T-helper 1 cell treated with Interleukin-12 subunit alpha and Interleukin-12 subunit beta and Interleukin-4 antibody, amounts not matched to agents 30 μg/mL and 1 μg/mL, for 36 hours (primary cell): ENCODE measurements at regions not wholly inside any gene's neighbourhood (a gene's known extent, or its start where the extent isn't known, plus 50 kb on each side); places are given as distances from the start of the nearest gene placed in this dataset.
"Not testable (repeated sequence)": the region's sequence is repeated elsewhere in the genome, so short reads cannot be mapped to it uniquely, and the experiment has no call there.

Experiments
- H3K27ac Mint-ChIP-seq: one replicate; pipeline ENCODE4 v1.8.0; 2021; ENCODE audit warnings: mild to moderate bottlenecking, mixed read lengths
- H3K27me3 Mint-ChIP-seq: one replicate; pipeline ENCODE4 v1.8.0; 2021; ENCODE audit warnings: low read depth, mixed read lengths
- H3K36me3 Mint-ChIP-seq: one replicate; pipeline ENCODE4 v1.8.0; 2021; ENCODE audit warnings: low read depth, mixed read lengths
- H3K4me1 Mint-ChIP-seq: one replicate; pipeline ENCODE4 v1.8.0; 2021; ENCODE audit warnings: low read depth, mixed read lengths
- H3K4me3 Mint-ChIP-seq: one replicate; pipeline ENCODE4 v1.8.0; 2021; ENCODE audit warnings: mild to moderate bottlenecking, moderate library complexity, mixed read lengths
- H3K9me3 Mint-ChIP-seq: one replicate; pipeline ENCODE4 v1.8.0; 2021; ENCODE audit warnings: mixed read lengths

DNA sequence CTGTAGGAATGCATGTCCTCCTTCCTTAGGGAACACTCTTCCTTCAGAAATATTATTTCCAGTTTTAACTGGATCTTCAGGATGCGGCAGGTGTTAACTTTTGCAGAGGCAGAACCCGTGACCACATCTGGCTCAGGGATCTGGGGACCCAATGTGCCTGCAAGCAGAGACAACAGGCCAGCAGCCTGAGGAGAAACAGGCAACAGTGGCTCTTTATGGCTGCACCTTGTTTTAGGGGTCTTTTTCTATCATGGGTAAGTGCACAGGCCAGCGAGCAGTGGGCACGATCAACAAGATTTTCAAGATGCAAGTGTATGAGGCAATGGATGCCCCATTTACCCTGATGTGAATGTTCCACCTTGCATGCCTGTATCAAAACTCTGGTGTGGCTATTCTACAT lies 497.5 kb upstream of the KLF6 start:
- H3K4me3 Mint-ChIP-seq = no peak overlapping the region
- H3K27me3 Mint-ChIP-seq = peaks cover 5% of the 10 kb centered on the region
- peaks cover 1% of the 10 kb centered on the region for H3K4me1 Mint-ChIP-seq
- no peak overlapping the region for H3K27ac Mint-ChIP-seq
- H3K9me3 Mint-ChIP-seq = no peaks in the 10 kb centered on the region
- H3K36me3 Mint-ChIP-seq = no peaks in the 10 kb centered on the region

DNA sequence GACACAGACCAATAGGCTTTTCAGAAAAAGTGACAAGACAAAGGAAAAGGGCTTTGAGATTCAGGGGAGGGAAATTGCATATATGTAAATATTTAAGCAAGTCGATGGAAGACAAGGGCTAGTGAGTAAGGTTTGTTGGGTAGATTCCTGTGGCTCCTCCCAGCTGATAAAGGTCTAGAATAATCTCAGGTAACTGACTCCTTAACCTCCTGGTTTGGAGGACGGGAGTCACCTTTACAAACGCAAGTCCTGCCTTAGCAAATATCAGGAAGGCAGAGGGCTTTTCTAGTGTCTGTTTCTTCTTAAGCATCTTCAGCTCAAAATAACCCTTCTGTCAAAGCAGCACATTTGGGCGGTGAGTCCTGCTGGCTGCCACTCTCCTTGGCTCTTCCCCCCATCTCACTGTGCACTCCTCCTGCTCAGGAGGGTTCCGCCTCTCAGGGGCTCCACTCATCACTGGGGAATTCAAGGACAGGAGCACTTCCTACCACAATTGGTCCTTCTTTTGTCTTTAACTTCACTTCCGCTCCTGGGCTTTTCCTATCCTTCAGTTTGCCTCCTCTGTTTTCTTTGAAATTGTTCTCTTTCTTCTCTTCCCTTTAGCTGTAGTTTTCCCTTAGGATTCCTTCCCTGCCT lies 496.3 kb upstream of the KLF6 start:
- H3K9me3 Mint-ChIP-seq = no peaks in the 10 kb centered on the region
- H3K4me3 Mint-ChIP-seq = no peak overlapping the region
- peaks cover 12% of the 10 kb centered on the region for H3K27me3 Mint-ChIP-seq
- H3K36me3 Mint-ChIP-seq = no peaks in the 10 kb centered on the region
- H3K27ac Mint-ChIP-seq = no peak overlapping the region
- H3K4me1 Mint-ChIP-seq = peaks cover 1% of the 10 kb centered on the region

DNA sequence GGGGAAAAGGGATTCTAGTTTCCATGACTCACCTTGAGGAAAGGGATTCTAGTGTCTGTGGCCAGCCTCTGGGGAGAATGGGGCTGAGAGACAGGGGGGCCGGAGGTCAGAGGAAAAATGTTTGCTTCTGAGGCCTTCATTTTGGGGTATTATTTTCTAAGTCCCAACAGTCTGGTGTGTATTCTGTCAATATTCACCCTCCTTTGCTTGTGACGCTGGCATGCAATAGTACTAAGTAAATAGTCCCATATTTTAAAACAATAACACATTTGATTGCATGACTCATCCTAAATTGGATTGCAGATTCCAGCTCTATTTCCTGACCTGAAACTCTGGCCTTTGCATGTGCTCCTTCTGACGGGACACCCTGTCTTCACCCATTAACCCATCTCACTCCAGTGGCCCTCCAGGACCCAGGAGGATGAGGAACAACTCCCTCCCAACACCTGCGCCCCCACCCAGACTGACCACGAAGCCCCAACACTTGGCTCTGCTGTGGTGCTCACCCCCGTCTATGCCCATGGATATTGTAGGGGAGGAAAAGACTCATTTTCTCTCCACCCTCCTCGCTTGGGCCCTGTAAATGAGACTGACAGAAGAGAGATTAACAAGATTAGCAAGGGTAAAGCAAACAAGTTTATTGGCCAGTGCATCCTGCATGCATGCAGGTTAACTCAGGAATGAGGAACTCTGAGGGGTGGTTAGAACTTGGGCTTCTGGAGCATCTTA lies 495.6 kb upstream of the KLF6 start:
- no peak overlapping the region for H3K4me3 Mint-ChIP-seq
- H3K27ac Mint-ChIP-seq = no peak overlapping the region
- H3K27me3 Mint-ChIP-seq = peaks cover 12% of the 10 kb centered on the region
- peaks cover 1% of the 10 kb centered on the region for H3K4me1 Mint-ChIP-seq
- no peaks in the 10 kb centered on the region for H3K36me3 Mint-ChIP-seq
- no peaks in the 10 kb centered on the region for H3K9me3 Mint-ChIP-seq

DNA sequence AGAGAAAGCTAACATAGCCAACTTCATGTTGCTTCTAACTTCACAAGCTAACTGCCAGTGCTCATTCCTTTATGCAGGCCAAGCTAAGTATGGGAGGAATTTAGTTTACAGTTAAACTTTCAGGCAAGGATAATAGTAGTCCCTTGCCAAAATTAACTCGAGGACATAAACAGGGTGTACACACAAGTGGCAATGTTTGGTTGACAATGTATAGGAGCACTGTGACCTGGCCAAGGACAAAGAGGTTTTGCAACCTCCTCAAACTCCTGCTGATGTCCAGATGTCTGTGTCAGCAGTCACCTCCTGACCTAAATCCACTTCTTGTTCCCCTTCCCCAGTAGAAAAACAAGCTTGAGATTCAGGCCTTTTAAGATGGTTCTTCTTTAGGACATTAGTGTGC lies 494.6 kb upstream of the KLF6 start:
- Mint-ChIP-seq H3K36me3 (no peaks in the 10 kb centered on the region), H3K27me3 (peaks cover 14% of the 10 kb centered on the region), H3K4me1 (no peaks in the 10 kb centered on the region), H3K9me3 (no peaks in the 10 kb centered on the region), H3K27ac (no peak overlapping the region), H3K4me3 (no peak overlapping the region)

DNA sequence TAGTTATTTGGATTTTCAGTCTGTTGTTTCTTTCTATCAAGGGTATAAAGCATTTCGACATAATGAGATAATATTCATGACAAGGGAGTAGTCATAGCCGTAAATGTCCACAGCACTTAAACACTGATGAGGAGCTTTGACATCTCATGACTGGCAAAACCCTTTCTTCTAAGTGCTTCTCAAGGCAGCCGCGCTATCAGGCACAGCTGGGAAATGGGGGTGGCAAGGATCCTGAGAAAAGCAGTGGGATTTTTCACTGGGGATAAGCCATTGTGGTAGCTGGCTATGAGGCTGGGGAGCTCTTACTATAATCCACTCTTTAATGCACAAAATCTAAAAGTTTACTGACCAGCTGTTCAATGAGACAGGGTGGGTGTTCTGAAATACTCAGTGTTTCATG lies 493.2 kb upstream of the KLF6 start:
- Mint-ChIP-seq H3K4me3 (no peak overlapping the region), H3K36me3 (no peaks in the 10 kb centered on the region), H3K9me3 (peaks cover 4% of the 10 kb centered on the region), H3K4me1 (no peaks in the 10 kb centered on the region), H3K27ac (no peak overlapping the region), H3K27me3 (peaks cover 15% of the 10 kb centered on the region)

DNA sequence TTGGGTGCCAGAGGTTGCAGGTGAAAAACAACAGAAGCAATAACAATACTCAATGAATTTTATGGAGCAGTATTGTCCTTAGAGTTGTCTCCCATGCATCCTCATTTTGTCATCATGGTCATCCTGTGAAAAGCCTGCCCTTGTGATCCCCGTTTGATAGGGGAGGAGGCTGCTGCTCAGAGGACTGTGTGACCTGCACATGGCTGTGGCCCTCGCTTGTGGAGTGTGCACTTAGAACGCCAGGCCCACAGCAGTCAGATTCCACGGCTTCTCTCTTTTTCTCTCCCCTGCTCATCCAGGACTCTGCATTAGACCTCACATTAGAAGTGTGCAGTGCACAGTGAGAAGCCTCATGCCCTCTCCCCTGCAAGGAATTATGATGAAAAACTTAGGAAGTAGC lies 491.1 kb upstream of the KLF6 start:
- Mint-ChIP-seq H3K9me3 (peaks cover 4% of the 10 kb centered on the region), H3K27me3 (peaks cover 21% of the 10 kb centered on the region), H3K27ac (no peak overlapping the region), H3K4me3 (no peak overlapping the region), H3K36me3 (no peaks in the 10 kb centered on the region), H3K4me1 (no peaks in the 10 kb centered on the region)

DNA sequence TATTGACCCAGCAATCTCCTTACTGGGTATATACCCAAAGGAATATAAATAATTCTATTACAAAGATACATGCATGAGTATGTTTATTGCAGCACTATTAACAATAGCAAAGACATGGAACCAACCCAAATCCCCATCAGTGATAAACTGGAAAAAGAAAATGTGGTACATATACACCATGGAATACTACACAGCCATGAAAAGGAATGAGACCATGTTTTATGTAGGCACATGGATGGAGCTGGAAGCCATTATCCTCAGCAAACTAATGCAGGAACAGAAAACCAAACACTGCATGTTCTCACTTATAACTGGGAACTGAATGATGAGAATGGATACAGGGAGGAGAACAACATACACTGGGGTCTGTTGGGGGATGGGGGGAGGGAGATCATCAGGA lies 489.7 kb upstream of the KLF6 start:
- peaks cover 30% of the 10 kb centered on the region for H3K27me3 Mint-ChIP-seq
- H3K36me3 Mint-ChIP-seq, H3K9me3 Mint-ChIP-seq, H3K27ac Mint-ChIP-seq, H3K4me3 Mint-ChIP-seq, H3K4me1 Mint-ChIP-seq: not testable (repeated sequence)

DNA sequence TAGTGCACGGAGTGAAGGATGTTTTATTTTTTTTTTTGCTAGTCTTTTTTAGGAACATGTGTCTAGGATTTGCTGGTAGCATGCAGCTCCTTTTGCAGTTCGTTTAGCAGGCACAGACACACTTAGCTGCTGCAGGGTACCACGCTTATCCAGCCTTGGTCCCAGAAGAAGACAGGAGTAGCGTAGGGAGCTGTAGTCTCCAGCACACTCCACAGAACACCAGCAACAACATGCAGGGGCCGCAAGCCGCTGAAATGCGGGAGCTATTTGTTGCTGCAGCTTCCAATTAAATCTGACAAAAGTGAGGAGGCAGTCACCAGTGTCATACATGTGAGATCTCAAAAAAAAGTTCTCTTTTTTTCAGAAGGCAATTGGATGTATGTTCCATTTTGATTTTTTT lies 486.2 kb upstream of the KLF6 start:
- Mint-ChIP-seq H3K27ac (no peak overlapping the region), H3K4me3 (no peak overlapping the region), H3K27me3 (peaks cover 27% of the 10 kb centered on the region), H3K9me3 (peaks cover 4% of the 10 kb centered on the region), H3K4me1 (peaks cover 4% of the 10 kb centered on the region), H3K36me3 (no peaks in the 10 kb centered on the region)

DNA sequence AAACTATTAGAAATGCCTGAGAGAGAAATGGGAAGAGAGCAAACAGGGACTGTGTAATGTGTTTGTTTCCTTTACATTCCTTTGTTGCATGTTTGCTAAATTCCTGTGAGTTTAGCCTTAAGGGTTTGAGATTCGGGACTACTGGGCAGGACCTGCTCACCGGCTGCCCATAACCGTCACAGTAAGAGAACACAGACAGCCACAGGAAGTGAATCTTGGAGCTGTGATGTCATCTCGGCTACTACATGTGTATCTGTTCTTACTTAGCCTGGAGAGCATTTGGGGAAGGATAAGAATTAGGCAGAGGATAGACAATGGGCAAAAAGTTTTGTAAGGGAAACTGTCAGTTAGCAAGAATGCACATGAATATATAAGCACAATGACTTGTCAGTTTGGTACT lies 485.1 kb upstream of the KLF6 start:
- H3K27me3 Mint-ChIP-seq = peaks cover 27% of the 10 kb centered on the region
- peaks cover 4% of the 10 kb centered on the region for H3K4me1 Mint-ChIP-seq
- H3K4me3 Mint-ChIP-seq = no peak overlapping the region
- no peak overlapping the region for H3K27ac Mint-ChIP-seq
- H3K36me3 Mint-ChIP-seq = no peaks in the 10 kb centered on the region
- H3K9me3 Mint-ChIP-seq = peaks cover 4% of the 10 kb centered on the region

DNA sequence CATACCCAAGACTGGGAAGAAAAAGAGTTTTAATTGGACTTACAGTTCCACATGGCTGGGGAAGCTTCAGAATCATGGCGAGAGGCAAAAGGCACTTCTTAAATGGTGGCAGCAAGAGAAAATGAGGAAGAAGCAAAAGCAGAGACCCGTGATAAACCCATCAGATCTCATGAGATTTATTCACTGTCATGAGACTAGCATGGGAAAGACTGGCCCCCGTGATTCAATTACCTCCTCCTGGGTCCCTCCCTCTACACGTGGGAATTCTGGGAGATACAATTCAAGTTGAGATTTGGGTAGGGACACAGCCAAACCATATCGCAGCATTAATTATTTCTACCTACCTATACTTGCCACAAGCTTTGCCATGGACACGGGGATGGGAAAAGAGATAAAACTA lies 483.5 kb upstream of the KLF6 start:
- not testable (repeated sequence) for H3K36me3 Mint-ChIP-seq, H3K4me1 Mint-ChIP-seq, H3K9me3 Mint-ChIP-seq, H3K27ac Mint-ChIP-seq, H3K4me3 Mint-ChIP-seq
- peaks cover 24% of the 10 kb centered on the region for H3K27me3 Mint-ChIP-seq

DNA sequence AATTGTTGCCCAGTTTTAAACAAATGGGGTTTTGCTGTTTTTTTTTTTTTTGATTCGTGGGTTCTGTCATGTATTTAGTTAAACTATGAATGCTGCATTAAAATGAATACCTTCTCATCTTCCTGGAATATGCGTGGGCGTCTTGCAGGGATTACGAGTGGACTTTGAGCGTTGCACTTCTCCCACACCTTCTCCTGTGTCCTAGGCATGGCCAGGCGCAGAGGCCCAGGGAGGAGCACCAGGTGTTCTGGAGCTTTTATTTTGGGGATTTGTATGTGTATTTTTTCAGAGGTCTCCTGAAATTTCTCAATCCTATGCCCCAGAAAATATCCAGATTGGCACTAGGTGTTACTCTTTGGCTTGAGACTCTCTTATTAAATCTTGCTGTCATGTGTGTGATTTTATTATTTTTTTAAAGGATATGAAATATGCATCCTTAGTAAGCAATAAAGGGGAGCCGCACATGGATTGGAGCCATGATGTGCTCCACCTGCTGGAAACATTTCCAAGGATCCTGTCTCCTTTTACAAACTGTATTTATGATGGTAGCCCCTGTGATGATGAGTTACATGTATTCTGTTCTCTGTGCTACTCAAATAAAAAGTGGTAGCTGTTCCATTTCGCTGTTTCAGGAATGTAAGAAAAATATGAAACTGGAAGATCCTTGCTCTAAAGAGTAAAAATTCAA lies 482.2 kb upstream of the KLF6 start:
- Mint-ChIP-seq H3K36me3 (no peaks in the 10 kb centered on the region), H3K4me3 (no peak overlapping the region), H3K9me3 (no peaks in the 10 kb centered on the region), H3K4me1 (peaks cover 4% of the 10 kb centered on the region), H3K27me3 (peaks cover 24% of the 10 kb centered on the region), H3K27ac (no peak overlapping the region)

DNA sequence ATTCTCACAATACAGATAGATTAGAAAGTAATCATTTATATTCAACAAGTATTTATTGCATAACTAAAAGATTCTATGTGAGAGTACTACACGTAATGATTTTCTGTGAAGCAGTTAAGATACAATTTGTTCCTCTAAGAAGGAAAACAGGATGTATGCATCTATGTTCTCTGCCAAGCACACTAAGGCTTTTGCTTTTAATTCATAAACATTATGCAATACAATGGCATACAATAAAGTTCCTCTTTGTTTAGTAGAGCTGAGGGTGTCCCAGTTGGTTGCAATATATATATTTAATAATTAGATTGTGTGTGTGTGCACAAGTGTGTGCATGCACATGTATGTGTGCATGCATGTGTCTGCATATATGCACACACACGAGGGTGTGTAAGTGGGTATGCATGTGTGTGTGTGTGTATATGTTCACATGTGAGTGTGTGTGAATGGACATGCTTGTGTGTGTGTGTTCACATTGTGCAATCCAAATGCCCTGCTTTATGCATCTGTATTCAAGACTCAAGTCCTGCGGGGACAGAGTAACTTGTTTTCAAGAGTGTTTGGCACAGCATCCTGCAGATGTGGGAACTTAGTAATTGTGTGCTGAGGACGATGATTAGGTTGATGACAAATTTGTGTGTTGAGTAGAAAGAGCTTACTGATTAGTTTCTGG lies 481.5 kb upstream of the KLF6 start:
- H3K4me1 Mint-ChIP-seq = peaks cover 4% of the 10 kb centered on the region
- H3K27me3 Mint-ChIP-seq = peaks cover 21% of the 10 kb centered on the region
- H3K4me3 Mint-ChIP-seq = no peak overlapping the region
- H3K27ac Mint-ChIP-seq = no peak overlapping the region
- no peaks in the 10 kb centered on the region for H3K36me3 Mint-ChIP-seq
- H3K9me3 Mint-ChIP-seq = no peaks in the 10 kb centered on the region

DNA sequence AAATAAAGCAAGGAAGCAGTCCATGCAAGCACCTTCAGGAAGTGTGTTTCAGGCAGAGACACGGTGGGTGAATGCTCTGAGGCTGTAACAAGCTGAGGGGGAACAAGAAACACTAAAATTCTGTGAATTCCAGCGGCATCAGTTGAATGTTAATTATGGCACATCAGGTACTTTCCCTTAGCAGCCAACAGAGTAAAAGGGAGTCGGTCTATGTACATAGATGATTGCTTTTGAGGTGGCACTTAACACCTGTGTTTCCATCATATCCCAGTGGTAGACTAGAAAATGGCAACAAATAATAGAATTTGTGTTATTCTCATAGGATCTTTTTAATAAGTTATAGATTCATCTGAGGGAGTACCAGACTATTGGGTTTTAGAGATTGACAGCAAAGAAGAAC lies 481.0 kb upstream of the KLF6 start:
- peaks cover 4% of the 10 kb centered on the region for H3K4me1 Mint-ChIP-seq
- no peak overlapping the region for H3K4me3 Mint-ChIP-seq
- H3K27ac Mint-ChIP-seq = no peak overlapping the region
- H3K36me3 Mint-ChIP-seq = no peaks in the 10 kb centered on the region
- no peaks in the 10 kb centered on the region for H3K9me3 Mint-ChIP-seq
- H3K27me3 Mint-ChIP-seq = peaks cover 17% of the 10 kb centered on the region

DNA sequence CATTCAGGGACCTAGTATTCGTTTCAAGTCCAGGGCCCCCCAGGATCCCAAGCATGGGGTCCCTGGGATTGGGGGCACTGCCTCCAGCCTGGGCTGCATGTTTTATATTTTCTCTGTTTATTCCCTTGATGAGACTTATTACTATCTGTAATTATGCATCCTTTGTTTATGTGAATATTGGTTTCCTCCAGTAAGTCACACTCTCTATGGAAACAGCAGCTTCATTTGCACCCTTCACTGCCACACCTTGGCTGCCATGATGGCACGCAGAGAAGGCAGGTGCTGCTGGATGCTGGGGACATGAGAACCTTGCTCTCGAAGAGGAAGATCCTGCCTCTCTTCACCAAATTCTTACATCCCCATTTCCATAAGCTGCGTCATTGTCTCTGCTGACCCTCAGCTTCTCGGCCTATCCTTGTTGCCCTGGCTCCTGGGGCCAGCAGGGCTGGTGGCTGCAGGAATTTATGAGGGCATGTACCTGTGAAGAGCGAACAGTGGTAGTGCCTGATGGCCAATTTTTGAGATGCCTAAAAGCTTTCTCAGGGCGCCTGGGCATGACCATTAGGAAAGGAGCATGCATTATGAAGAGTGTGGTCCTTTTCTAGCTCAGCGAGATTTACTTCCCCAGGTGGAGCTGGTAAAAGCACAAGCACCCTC lies 479.3 kb upstream of the KLF6 start:
- Mint-ChIP-seq H3K4me3 (no peak overlapping the region), H3K4me1 (no peaks in the 10 kb centered on the region), H3K27me3 (peaks cover 10% of the 10 kb centered on the region), H3K9me3 (no peaks in the 10 kb centered on the region), H3K36me3 (no peaks in the 10 kb centered on the region), H3K27ac (no peak overlapping the region)
